ENCODE measurements at regions not wholly inside any gene's neighbourhood (a gene's known extent, or its start where the extent isn't known, plus 50 kb on each side); places are given as distances from the start of the nearest gene placed in this dataset.

DNA sequence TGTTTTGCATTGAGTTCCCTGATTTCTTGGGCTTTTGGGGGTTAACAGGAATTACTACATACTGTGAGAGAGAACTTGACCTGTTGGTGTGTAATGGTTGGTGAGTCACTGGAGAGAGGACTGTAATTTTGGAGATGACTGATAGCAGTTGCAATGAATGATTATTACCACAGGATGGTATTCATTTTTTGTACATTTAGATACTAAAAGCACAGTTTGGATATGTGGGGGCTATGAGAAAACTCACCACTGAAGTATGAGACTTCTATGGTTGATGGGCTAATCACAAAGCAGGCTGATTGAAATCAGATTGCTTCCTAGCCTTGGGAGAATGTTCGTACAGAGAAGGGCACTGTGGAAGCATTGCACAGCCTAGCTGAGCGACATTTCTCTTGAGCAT, 1571.3 kb upstream of the PRMT6 start:
- POLR2A ChIA-PET = no interaction called here
- Histone ChIP-seq H3K4me2 (ENCODE audit: insufficient read depth, low read length) (no peak overlapping the region), H3K27me3 (ENCODE audit: control insufficient read depth in 2 of 2, insufficient read depth in 2 of 2, low read length in 2 of 2) (no peaks in the 10 kb centered on the region), H3K4me3 (replicated peaks in 1 of 3; ENCODE audit: insufficient read depth in 1 of 3, low read depth in 1 of 3, low read length in 3 of 3) (no peak overlapping the region), H3K9me3 (replicated peaks; ENCODE audit: control insufficient read depth, insufficient read depth, low read length) (peaks cover 2% of the 10 kb centered on the region), H3K36me3 (ENCODE audit: control insufficient read depth in 2 of 2, extremely low read depth in 1 of 2, insufficient read depth in 2 of 2, low read length in 2 of 2) (no peaks in the 10 kb centered on the region), H3K9me1 (replicated peaks; ENCODE audit: control insufficient read depth, extremely low read depth, insufficient read depth, low read length) (no peaks in the 10 kb centered on the region), H3K79me2 (ENCODE audit: control insufficient read depth, insufficient read depth, low read length) (no peaks in the 10 kb centered on the region), H2AFZ (ENCODE audit: low read depth, low read length) (no peak overlapping the region), H4K20me1 (replicated peaks; ENCODE audit: control insufficient read depth, extremely low read depth, insufficient read depth, low read length) (no peaks in the 10 kb centered on the region), H3K4me1 (ENCODE audit: control insufficient read depth, extremely low read depth, insufficient read depth, low read length) (no peaks in the 10 kb centered on the region), H3K9ac (replicated peaks; ENCODE audit: extremely low read depth, insufficient read depth, low read length) (no peak overlapping the region), H3K27ac (ENCODE audit: insufficient read depth, low read depth, low read length) (no peak overlapping the region)
- TF ChIP-seq CTCF (IDR thresholded peaks at IDR 0.05; ENCODE audit: extremely low read depth in 1 of 2, insufficient read depth in 1 of 2, low read depth in 1 of 2, low read length in 2 of 2) (no peak), GATA2 (IDR thresholded peaks at IDR 0.05; ENCODE audit: insufficient read depth, insufficient read length, low read depth, low read length) (no peak), EZH2 (IDR thresholded peaks at IDR 0.05; ENCODE audit: borderline replicate concordance, low read depth, low read length, severe bottlenecking) (no peak), MYC (IDR thresholded peaks at IDR 0.05; ENCODE audit: low read depth, low read length) (no peak), POLR2A (IDR thresholded peaks at IDR 0.05; ENCODE audit: low read depth, low read length) (no peak), FOS (IDR thresholded peaks at IDR 0.05; ENCODE audit: borderline replicate concordance, insufficient read depth, low read length) (no peak)
- intact Hi-C loops (cut with micrococcal nuclease) = no loop called here
- CTCF ChIA-PET = no interaction called here
- DNase-seq (ENCODE audit: low read depth, low spot score) (no peak), FAIRE-seq (no peak)
- dilution Hi-C loops (cut with MboI; ENCODE audit: extremely low pct_ligation_motif_present, low sequenced_read_pairs) = no loop called here
- no TSS peak for BruUV-seq (replicated peaks)

DNA sequence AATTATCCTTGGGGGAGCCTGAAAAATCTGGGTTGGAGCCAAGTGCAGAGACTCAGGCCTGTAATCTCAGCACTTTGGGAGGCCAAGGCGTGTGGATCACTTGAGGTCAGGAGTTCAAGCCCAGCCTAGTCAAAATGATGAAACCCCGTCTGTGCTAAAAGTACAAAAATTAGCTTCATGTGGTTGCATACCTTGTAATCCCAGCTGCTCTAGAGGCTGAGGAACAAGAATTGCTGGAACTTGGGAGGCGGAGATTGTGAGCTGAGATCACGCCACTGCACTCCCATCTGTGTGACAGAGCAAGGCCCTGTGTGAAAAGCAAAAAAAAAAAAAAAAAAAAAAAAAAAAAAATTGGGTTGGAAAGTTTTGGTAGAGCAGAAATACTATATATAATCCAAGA, 1563.6 kb upstream of the PRMT6 start:
- DNase-seq (ENCODE audit: low read depth, low spot score) = no peak
- Histone ChIP-seq H3K27me3 (ENCODE audit: control insufficient read depth in 2 of 2, insufficient read depth in 2 of 2, low read length in 2 of 2) (no peaks in the 10 kb centered on the region), H3K9ac (replicated peaks; ENCODE audit: extremely low read depth, insufficient read depth, low read length) (no peak overlapping the region), H4K20me1 (replicated peaks; ENCODE audit: control insufficient read depth, extremely low read depth, insufficient read depth, low read length) (no peaks in the 10 kb centered on the region), H3K4me3 (replicated peaks in 1 of 3; ENCODE audit: insufficient read depth in 1 of 3, low read depth in 1 of 3, low read length in 3 of 3) (no peak overlapping the region), H3K9me1 (replicated peaks; ENCODE audit: control insufficient read depth, extremely low read depth, insufficient read depth, low read length) (no peaks in the 10 kb centered on the region), H3K27ac (ENCODE audit: insufficient read depth, low read depth, low read length) (no peak overlapping the region), H2AFZ (ENCODE audit: low read depth, low read length) (no peak overlapping the region), H3K36me3 (ENCODE audit: control insufficient read depth in 2 of 2, extremely low read depth in 1 of 2, insufficient read depth in 2 of 2, low read length in 2 of 2) (no peaks in the 10 kb centered on the region), H3K4me1 (ENCODE audit: control insufficient read depth, extremely low read depth, insufficient read depth, low read length) (no peaks in the 10 kb centered on the region), H3K9me3 (replicated peaks; ENCODE audit: control insufficient read depth, insufficient read depth, low read length) (peaks cover 2% of the 10 kb centered on the region), H3K79me2 (ENCODE audit: control insufficient read depth, insufficient read depth, low read length) (no peaks in the 10 kb centered on the region), H3K4me2 (ENCODE audit: insufficient read depth, low read length) (no peak overlapping the region)
- ChIA-PET CTCF (no interaction called here), POLR2A (no interaction called here)
- TF ChIP-seq POLR2A (IDR thresholded peaks at IDR 0.05; ENCODE audit: low read depth, low read length) = no peak
- TF ChIP-seq FOS (IDR thresholded peaks at IDR 0.05; ENCODE audit: borderline replicate concordance, insufficient read depth, low read length) = no peak
- no peak for TF ChIP-seq POLR2AphosphoS5 (IDR thresholded peaks at IDR 0.05; ENCODE audit: insufficient read depth, low read depth, low read length)
- no peak for TF ChIP-seq MAX (IDR thresholded peaks at IDR 0.05; ENCODE audit: insufficient read depth, insufficient read length)
- no peak for TF ChIP-seq CTCF (IDR thresholded peaks at IDR 0.05; ENCODE audit: extremely low read depth in 1 of 2, insufficient read depth in 1 of 2, low read depth in 1 of 2, low read length in 2 of 2)
- TF ChIP-seq EZH2 (IDR thresholded peaks at IDR 0.05; ENCODE audit: borderline replicate concordance, low read depth, low read length, severe bottlenecking) = no peak
- no peak for TF ChIP-seq MYC (IDR thresholded peaks at IDR 0.05; ENCODE audit: low read depth, low read length)
- TF ChIP-seq GATA2 (IDR thresholded peaks at IDR 0.05; ENCODE audit: insufficient read depth, insufficient read length, low read depth, low read length) = no peak
- TF ChIP-seq JUN (IDR thresholded peaks at IDR 0.05; ENCODE audit: borderline replicate concordance, insufficient read depth, insufficient read length, low read depth) = no peak
- FAIRE-seq = no peak
- dilution Hi-C loops (cut with MboI; ENCODE audit: extremely low pct_ligation_motif_present, low sequenced_read_pairs) (no loop called here), intact Hi-C loops (cut with micrococcal nuclease) (no loop called here)
- no TSS peak for BruUV-seq (replicated peaks)

Data from endothelial cell of umbilical vein (primary cell).